ENCODE measurements at regions not wholly inside any gene's neighbourhood (a gene's known extent, or its start where the extent isn't known, plus 50 kb on each side); places are given as distances from the start of the nearest gene placed in this dataset.
A peak's percentile ranks its signal among the peaks of the same experiment; 100 is the strongest.

GRCh38 chr2:125479143-125479636 lies 1176.8 kb upstream of the GYPC start (continued):
- no peak for TF ChIP-seq ZUFSP (CRISPR knock-in tag; IDR thresholded peaks at IDR 0.05; ENCODE audit: borderline replicate concordance)

GRCh38 chr2:125490308-125490707 lies 1165.7 kb upstream of the GYPC start:
- BruUV-seq (replicated peaks) = no TSS peak
- FAIRE-seq (no peak), DNase-seq (ENCODE audit: low spot score) (no peak), ATAC-seq (no peak)
- POLR2A ChIA-PET = no interaction called here
- in situ Hi-C loops (cut with HindIII; ENCODE audit: extremely low pct_ligation_motif_present, low pct_unique_long_range_greater_than_20kb) = no loop called here
- Histone ChIP-seq H3K4me2 (ENCODE audit: low read depth, low read length) (no peak overlapping the region), H3K36me3 (replicated peaks in 1 of 2; ENCODE audit: control insufficient read depth in 1 of 2, insufficient read depth in 2 of 2, low read length in 2 of 2) (no peaks in the 10 kb centered on the region), H3K27me3 (ENCODE audit: control insufficient read depth in 1 of 2, insufficient read depth in 2 of 2, low read length in 2 of 2) (no peaks in the 10 kb centered on the region), H3K79me2 (ENCODE audit: insufficient read depth, low read length) (no peaks in the 10 kb centered on the region), H2AFZ (ENCODE audit: low read length) (no peak overlapping the region), H3K9ac (ENCODE audit: insufficient read depth, low read depth, low read length) (no peak overlapping the region), H3K4me3 (replicated peaks in 1 of 3; ENCODE audit: insufficient read depth in 1 of 3, low read depth in 2 of 3, low read length in 3 of 3) (no peak overlapping the region), H3K27ac (ENCODE audit: extremely low read length, insufficient read depth, low read length) (no peak overlapping the region), H3K4me1 (ENCODE audit: insufficient read depth, low read length) (no peaks in the 10 kb centered on the region), H4K20me1 (ENCODE audit: insufficient read depth, low read length) (no peaks in the 10 kb centered on the region), H3K9me3 (ENCODE audit: low read length) (peaks cover 96% of the 10 kb centered on the region)
- peak; percentile 82 for TF ChIP-seq MAFF (IDR thresholded peaks at IDR 0.05; ENCODE audit: low read depth, low read length)
- TF ChIP-seq ZNF512 (CRISPR knock-in tag; IDR thresholded peaks at IDR 0.05) = no peak
- peak; percentile 87 to 89 for TF ChIP-seq MAFK (conservative IDR thresholded peaks at IDR 0.05 in 1 of 2, IDR thresholded peaks at IDR 0.05 in 1 of 2; ENCODE audit: low read length in 2 of 2)
- WGBS (ENCODE audit: low lambda C conversion rate) = 49% methylated on average over 4 of the region's 4 CpGs
- intact Hi-C loops (cut with micrococcal nuclease; ENCODE audit: unreplicated experiment) = no loop called here
- CTCF ChIA-PET (ENCODE audit: low intra/inter-chr PET ratio, low total read pairs) = no interaction called here

Measured in HepG2 (cell line).